Activated T-cell treated with anti-CD3 and anti-CD28 coated beads for 24 hours (primary cell): ENCODE measurements at regions not wholly inside any gene's neighbourhood (a gene's known extent, or its start where the extent isn't known, plus 50 kb on each side); places are given as distances from the start of the nearest gene placed in this dataset.
"Not testable (repeated sequence)": the region's sequence is repeated elsewhere in the genome, so short reads cannot be mapped to it uniquely, and the experiment has no call there.

Experiments used
- DNase-seq: peaks from one replicate; pipeline ENCODE4 v3.0.0-alpha.2; 2020; ENCODE audit warnings: low read depth

DNA sequence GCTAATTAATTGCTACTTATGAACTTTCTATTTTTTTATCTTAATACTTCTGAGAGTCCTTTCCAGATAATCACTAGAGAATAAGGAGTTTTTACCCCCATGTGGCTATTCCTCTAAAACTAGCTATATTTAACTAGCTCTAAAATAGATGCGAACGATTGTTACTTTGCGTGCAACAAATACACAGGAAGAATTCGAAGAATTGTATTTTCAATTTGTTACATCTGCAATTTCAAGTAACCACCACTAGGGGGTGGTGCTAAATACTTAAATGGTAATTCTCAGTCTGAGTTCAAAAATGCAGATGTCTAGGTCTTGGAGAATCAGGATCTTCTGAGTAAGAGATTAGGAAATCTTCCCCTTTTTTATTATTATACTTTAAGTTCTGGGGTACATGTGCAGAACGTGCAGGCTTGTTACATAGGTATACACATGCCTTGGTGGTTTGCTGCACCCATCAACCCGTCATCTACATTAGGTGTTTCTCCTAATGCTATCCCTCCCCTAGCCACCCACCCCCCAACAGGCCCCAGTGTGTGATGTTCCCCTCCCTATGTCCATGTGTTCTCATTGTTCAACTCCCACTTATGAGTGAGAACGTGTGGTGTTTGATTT is 80.9 kb upstream of the KIF2A start:
- DNase-seq: not testable (repeated sequence)

DNA sequence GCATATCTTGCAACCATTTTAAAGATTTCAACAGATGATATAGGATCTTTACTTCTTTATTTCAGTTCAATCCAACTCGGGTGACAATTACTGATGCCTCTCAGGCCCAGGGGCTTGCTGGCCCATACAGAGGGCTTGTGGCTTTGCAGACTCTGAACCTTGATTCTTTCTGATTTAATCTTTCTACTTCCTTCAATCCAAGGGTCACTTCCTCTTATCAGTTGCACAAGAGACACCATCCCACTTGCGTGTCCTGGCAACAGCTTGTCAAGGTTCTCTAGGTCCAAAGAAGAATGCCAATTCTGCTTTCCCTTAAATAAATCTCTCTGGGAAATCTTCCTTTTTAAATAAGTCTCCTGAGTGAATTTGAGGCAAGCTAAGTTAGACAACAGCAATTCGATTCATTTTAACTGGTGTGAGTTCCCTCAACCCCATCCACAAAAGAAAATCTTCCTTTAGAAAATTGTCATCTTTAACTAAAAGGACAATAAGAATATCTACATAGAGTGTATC is 75.1 kb upstream of the KIF2A start:
- not testable (repeated sequence) for DNase-seq

DNA sequence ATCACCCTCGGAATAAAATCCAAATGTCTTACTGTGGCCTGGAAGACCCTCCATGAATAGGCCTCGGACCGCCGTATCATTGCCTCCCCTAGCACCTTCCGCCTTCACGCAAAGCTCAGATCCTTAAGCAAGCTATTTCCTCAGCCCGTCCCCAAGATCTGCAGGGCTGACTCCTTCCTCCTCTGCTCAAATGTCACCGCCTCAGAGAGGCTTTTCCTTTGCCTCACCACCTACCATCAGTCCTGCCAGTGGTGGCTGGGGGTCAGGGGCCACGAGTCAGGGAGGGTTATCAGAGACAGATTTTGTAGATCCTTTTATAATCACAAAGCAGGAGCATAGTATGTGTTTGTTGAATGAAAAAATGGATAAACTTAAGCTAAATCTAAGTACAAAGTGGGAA is 74.4 kb upstream of the KIF2A start:
- DNase-seq: no peak

DNA sequence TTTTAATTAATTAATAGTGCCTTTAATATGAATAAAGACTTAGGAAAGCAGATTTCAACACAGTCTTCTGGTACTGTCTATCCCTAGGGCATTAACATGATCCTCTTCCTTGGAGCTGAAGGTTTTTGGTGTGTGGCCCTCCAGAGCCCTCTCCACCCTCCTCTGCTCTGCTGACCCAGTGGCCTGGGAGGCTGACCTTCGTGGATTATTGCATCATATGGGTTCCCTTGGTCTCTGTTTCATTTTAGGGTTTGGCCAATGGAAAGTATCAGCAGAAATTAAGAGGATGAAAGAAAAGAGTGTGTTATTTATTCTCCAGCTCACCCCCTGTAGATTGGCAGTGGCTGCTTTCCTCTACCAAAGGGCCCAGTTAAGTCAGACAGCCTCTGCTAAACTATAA is 73.8 kb upstream of the KIF2A start:
- not testable (repeated sequence) for DNase-seq

GRCh38 chr5:62233083-62234046 is 72.6 kb upstream of the KIF2A start:
- not testable (repeated sequence) for DNase-seq

DNA sequence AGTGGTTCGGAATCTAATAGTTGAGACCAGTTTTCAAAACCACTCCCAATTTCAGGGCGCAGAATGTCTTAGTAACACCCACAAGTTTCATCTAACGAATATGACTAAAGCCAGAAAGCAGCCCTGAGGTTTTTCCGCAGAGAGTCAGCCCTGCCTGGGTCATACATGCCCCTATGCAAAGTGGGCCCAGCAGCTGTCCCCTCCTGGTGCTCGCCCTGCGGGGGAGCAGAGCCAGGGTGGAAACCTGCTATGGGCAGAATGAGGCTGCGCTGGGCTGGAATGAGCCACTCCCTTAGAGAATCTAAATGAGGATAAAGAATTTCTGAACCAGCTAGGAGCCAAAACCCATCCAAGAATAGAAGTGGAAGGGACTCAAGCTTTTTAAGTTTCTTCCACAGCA is 69.4 kb upstream of the KIF2A start:
- DNase-seq: peak; percentile 23

- DNase-seq: not testable (repeated sequence)
These were observed 68.1 kb upstream of the KIF2A start for GRCh38 chr5:62237944-62238343.

GRCh38 chr5:62238584-62238983 is 67.4 kb upstream of the KIF2A start:
- DNase-seq: not testable (repeated sequence)

DNA sequence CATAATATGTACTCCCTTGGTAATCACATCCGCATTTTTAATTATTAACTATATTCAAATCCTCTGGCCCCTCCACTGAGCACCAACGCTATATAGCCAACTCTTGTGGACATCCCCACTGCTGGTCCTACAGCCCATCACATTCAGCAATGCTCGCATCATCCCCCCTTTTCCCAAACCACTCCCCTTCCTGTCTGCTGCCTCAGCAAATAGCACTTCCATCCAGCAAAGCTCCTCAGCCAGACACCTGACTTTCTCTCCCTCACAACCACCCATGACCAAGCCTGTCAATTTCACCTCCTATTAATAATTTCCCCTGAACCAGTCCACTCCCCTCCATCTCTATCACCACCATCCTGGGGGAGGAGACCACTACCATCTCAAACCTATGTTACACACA is 65.5 kb upstream of the KIF2A start:
- not testable (repeated sequence) for DNase-seq

DNA sequence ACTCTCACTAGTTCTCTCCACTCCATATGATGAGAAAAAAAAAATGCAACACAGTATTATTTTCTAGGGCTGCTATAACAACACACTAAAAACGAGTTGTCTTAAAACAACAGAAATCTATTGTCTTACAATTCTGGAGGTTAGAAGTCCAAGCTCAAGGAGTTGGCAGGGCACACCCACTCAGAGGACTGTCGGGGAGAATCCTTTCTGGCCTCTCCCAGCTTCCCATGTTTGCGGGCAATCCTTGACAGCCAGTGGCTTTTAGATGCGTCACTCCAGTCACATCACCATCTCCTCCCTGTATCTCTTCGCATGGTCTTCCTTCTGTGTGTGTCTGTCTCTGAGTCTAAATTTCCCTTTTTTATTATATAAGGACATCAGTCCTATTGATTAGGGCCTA is 64.0 kb upstream of the KIF2A start:
- DNase-seq: not testable (repeated sequence)

- DNase-seq: not testable (repeated sequence)
These were observed 63.0 kb upstream of the KIF2A start for GRCh38 chr5:62243046-62243445.

DNA sequence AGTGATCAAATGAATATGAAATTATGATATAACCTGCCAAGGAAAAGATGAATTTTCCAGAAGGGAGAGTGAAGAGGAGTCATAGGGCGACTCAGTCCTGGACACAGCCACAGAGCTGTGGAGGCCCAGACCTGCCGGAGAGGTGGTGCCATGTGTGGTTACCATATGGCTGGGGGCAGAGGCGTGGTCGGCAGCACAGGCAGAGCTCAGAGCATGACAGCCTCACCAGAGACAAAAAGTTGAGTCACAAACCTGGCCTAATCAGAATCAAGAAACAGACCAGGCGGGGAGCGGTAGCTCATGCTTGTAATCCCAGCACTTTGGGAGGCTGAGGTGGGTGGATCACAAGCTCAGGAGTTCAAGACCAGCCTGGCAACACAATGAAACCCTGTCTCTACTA is 57.8 kb upstream of the KIF2A start:
- DNase-seq: not testable (repeated sequence)

DNA sequence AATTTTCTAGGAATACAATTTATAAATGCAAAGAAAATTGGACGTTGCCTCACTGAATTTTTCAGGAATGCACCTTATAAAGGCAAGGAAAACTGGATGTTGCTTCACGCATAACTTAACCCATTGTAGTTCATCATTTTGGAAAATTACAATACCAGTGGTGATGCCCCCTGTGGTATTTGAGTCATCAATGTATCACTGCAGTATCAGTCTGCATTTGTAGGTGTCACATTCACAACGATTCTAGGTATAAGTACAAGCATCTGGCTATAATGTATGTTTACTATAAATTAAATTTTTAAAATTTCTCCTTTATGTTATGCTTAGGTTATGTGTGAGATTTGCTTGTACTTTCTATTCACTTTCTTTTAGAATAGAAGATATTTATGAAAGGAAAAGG is 55.9 kb upstream of the KIF2A start:
- not testable (repeated sequence) for DNase-seq

- not testable (repeated sequence) for DNase-seq
These were observed 55.1 kb upstream of the KIF2A start for GRCh38 chr5:62250919-62251318.

- not testable (repeated sequence) for DNase-seq
These were observed 53.5 kb upstream of the KIF2A start for GRCh38 chr5:62252519-62252918.

GRCh38 chr5:62255551-62255950 is 50.5 kb upstream of the KIF2A start:
- DNase-seq: not testable (repeated sequence)

DNA sequence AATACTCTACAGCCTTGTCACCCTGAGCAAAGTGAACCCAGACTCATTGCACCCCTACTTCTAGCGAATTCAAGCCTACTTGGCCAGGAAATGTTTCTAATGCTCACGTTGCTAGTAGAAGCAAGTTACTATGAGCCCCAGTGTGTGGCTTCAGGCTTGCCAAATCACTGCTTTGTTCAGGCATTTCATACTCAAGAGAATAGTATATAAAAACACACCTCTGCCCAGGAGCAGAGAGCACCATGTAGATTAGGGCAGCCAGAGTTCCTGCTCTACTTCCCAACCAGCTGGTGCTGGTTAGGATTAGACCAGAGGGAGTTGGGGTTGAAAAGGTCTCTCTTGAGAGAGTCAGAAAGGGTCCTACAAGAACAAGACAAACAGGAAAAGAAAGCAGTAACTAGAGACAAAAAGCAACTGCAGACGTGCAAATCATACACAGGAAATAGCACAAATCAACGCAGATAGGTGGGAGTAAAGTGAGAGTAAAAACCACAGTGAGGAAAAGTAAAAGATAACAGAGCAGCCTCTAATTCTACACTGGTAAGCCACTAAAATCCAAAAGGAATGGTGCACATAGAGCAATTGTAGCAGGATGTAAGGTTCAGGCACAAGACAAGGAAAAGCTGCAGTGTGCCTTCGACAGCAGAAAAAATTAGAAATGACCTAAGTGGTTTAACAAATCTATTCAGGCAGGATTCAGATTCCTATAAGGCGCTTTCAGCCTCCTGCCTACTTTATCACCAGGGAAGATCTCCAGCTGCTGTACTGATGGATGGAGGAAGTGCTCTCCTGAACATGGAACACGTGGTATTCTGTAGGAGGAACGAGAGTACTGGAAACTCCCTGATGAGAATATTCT is 49.6 kb upstream of the KIF2A start:
- no peak for DNase-seq
